Endothelial cell of umbilical vein (primary cell): ENCODE measurements at regions not wholly inside any gene's neighbourhood (a gene's known extent, or its start where the extent isn't known, plus 50 kb on each side); places are given as distances from the start of the nearest gene placed in this dataset.

Source experiments
- BruUV-seq: library from RNA; stranded (reverse); fragments of 400-500 nt; replicated peaks from 2 replicates; lab custom pipeline; 2021; lab: Mats Ljungman, UMichigan
- CTCF ChIA-PET: fragments of 300-600, 350-600 bp; sonication (Branson Sonifier 250); formaldehyde crosslinking; loops from one replicate; lab custom pipeline; 2021; ENCODE audit warnings: antibody characterized with exemption, inconsistent platforms; lab: Charles Lee
- POLR2A ChIA-PET: fragments of 300-600, 350-600 bp; sonication (Branson Sonifier 250); formaldehyde crosslinking; loops from one replicate; lab custom pipeline; 2021; ENCODE audit warnings: antibody characterized with exemption, inconsistent platforms; lab: Charles Lee
- DNase-seq: peaks from one replicate; pipeline ENCODE4 v3.0.0-alpha.2; 2011; ENCODE audit warnings: low read depth, low spot score
- FAIRE-seq: peaks from 2 replicates; lab custom pipeline; 2011; peaks lifted over from hg19 to GRCh38; lab: Jason Lieb, UNC
- H2AFZ ChIP-seq: 2 replicates; pipeline ENCODE4 v1.6.0; 2012; ENCODE audit warnings: low read depth, low read length, control low read depth, inconsistent platforms
- H3K27ac ChIP-seq: 2 replicates; pipeline ENCODE4 v1.5.1; 2011; ENCODE audit warnings: low read depth, mild to moderate bottlenecking, control low read depth, low read length, moderate library complexity; ENCODE audit not compliant: insufficient read depth
- H3K27me3 ChIP-seq, 2 experiments: 2 replicates each; pipeline versions ENCODE4 v1.6.0 to v1.6.1; 2011; ENCODE audit warnings: low read length in 2 of 2, mixed read lengths in 1 of 2; ENCODE audit not compliant: control insufficient read depth in 2 of 2, insufficient read depth in 2 of 2
- H3K36me3 ChIP-seq, 2 experiments: 2 replicates in 1 of 2; 3 replicates in 1 of 2; pipeline ENCODE4 v1.5.1; 2011; ENCODE audit warnings: low read length in 2 of 2, mild to moderate bottlenecking in 1 of 2, moderate library complexity in 1 of 2; ENCODE audit not compliant: control insufficient read depth in 2 of 2, insufficient read depth in 2 of 2; ENCODE audit errors: extremely low read depth in 1 of 2
- H3K4me1 ChIP-seq: 3 replicates; pipeline ENCODE4 v1.5.1; 2011; ENCODE audit warnings: mild to moderate bottlenecking, low read length; ENCODE audit not compliant: control insufficient read depth, insufficient read depth; ENCODE audit errors: extremely low read depth
- H3K4me2 ChIP-seq: 2 replicates; pipeline ENCODE4 v1.6.1; 2011; ENCODE audit warnings: low read length, control low read depth, mixed read lengths; ENCODE audit not compliant: insufficient read depth
- H3K4me3 ChIP-seq, 3 experiments: fragments of 200-600 bp in 1 of 3; sonication (generic), shearing (Covaris generic) in 1 of 3; replicated peaks in 1 of 3; 2 replicates each; pipeline ENCODE4 v1.5.1; 2011 to 2016; ENCODE audit warnings: control low read depth in 3 of 3, low read length in 3 of 3, mild to moderate bottlenecking in 2 of 3, inconsistent platforms in 1 of 3, low read depth in 1 of 3, moderate library complexity in 1 of 3; ENCODE audit not compliant: insufficient read depth in 1 of 3
- H3K79me2 ChIP-seq: 2 replicates; pipeline ENCODE4 v1.6.0; 2012; ENCODE audit warnings: low read length, inconsistent platforms; ENCODE audit not compliant: control insufficient read depth, insufficient read depth
- H3K9ac ChIP-seq: replicated peaks from 2 replicates; pipeline ENCODE3; 2011; ENCODE audit warnings: low read length, control low read depth; ENCODE audit not compliant: insufficient read depth; ENCODE audit errors: extremely low read depth
- H3K9me1 ChIP-seq: replicated peaks from 3 replicates; pipeline ENCODE4 v1.6.0; 2011; ENCODE audit warnings: mild to moderate bottlenecking, low read length; ENCODE audit not compliant: control insufficient read depth, insufficient read depth; ENCODE audit errors: extremely low read depth
- H3K9me3 ChIP-seq: replicated peaks from 2 replicates; pipeline ENCODE4 v1.5.1; 2012; ENCODE audit warnings: low read length, inconsistent platforms; ENCODE audit not compliant: control insufficient read depth, insufficient read depth
- H4K20me1 ChIP-seq: replicated peaks from 2 replicates; pipeline ENCODE3; 2011; ENCODE audit warnings: mild to moderate bottlenecking, low read length; ENCODE audit not compliant: control insufficient read depth, insufficient read depth; ENCODE audit errors: extremely low read depth
- CTCF ChIP-seq, 2 donors: IDR thresholded peaks; 1 replicate in 1 of 2; 2 replicates in 1 of 2; pipeline ENCODE4 v1.5.1; 2011; ENCODE audit warnings: low read length in 2 of 2, mild to moderate bottlenecking in 2 of 2, moderate library complexity in 2 of 2, control low read depth in 1 of 2, inconsistent platforms in 1 of 2, low read depth in 1 of 2; ENCODE audit not compliant: insufficient read depth in 1 of 2; ENCODE audit errors: extremely low read depth in 1 of 2
- EZH2 ChIP-seq: IDR thresholded peaks from 2 replicates; pipeline ENCODE4 v1.6.1; 2012; ENCODE audit warnings: borderline replicate concordance, low read depth, mild to moderate bottlenecking, moderate library complexity, low read length, inconsistent platforms; ENCODE audit not compliant: severe bottlenecking
- FOS ChIP-seq: IDR thresholded peaks from 2 replicates; pipeline ENCODE4 v1.6.1; 2011; ENCODE audit warnings: mild to moderate bottlenecking, low read length, moderate library complexity, borderline replicate concordance; ENCODE audit not compliant: insufficient read depth
- GATA2 ChIP-seq: IDR thresholded peaks from 2 replicates; pipeline ENCODE4 v1.7.0; 2011; ENCODE audit warnings: low read depth, mild to moderate bottlenecking, moderate library complexity, mixed read lengths, low read length; ENCODE audit not compliant: insufficient read length, insufficient read depth
- JUN ChIP-seq: IDR thresholded peaks from 2 replicates; pipeline ENCODE4 v1.6.1; 2011; ENCODE audit warnings: borderline replicate concordance, low read depth; ENCODE audit not compliant: insufficient read length, insufficient read depth
- MAX ChIP-seq: IDR thresholded peaks from 2 replicates; pipeline ENCODE4 v1.6.1; 2011; ENCODE audit not compliant: insufficient read depth, insufficient read length
- MYC ChIP-seq: IDR thresholded peaks from one replicate; pipeline ENCODE4 v1.6.1; 2011; ENCODE audit warnings: mild to moderate bottlenecking, low read depth, low read length
- POLR2A ChIP-seq: IDR thresholded peaks from 2 replicates; pipeline ENCODE4 v1.6.1; 2012; ENCODE audit warnings: low read depth, mild to moderate bottlenecking, control low read depth, low read length
- POLR2AphosphoS5 ChIP-seq: IDR thresholded peaks from 2 replicates; pipeline ENCODE4 v1.6.1; 2012; ENCODE audit warnings: low read depth, mild to moderate bottlenecking, control low read depth, low read length, moderate library complexity; ENCODE audit not compliant: insufficient read depth
- dilution Hi-C: fragments of 300-500 bp; cut with MboI; formaldehyde crosslinking; loops from one replicate; pipeline ENCODE4 v1.15.0; 2019; ENCODE audit warnings: low sequenced_read_pairs; ENCODE audit not compliant: extremely low pct_ligation_motif_present
- intact Hi-C: fragments of 100-400 bp; cut with micrococcal nuclease; formaldehyde crosslinking; loops from one replicate; pipeline ENCODE4 v1.10.0; 2022

- intact Hi-C loops: loop anchor here (1.0 kb wide), 1 partner anchor 11 kb away; no protein-coding TSS in a partner anchor
- FAIRE-seq: no peak
Observed at GRCh38 chr22:47318041-47318737, 555.7 kb downstream of the TBC1D22A start.

GRCh38 chr22:47315862-47316419 is 553.5 kb downstream of the TBC1D22A start:
- Histone ChIP-seq H3K4me2 (no peak overlapping the region), H4K20me1 (no peaks in the 10 kb centered on the region), H3K27me3 (no peaks in the 10 kb centered on the region), H3K9me1 (no peaks in the 10 kb centered on the region), H3K27ac (no peak overlapping the region), H3K79me2 (no peaks in the 10 kb centered on the region), H3K36me3 (no peaks in the 10 kb centered on the region), H2AFZ (peak overlapping the region; percentile 60), H3K4me3 (no peak overlapping the region), H3K9ac (no peak overlapping the region), H3K4me1 (peaks cover 16% of the 10 kb centered on the region), H3K9me3 (no peaks in the 10 kb centered on the region)
- intact Hi-C loops (loop anchor here (2.0 kb wide), 1 partner anchor 13 kb away; no protein-coding TSS in a partner anchor), dilution Hi-C loops (no loop called here)
- CTCF ChIA-PET: no interaction called here
- DNase-seq (no peak), FAIRE-seq (no peak)
- no TSS peak for BruUV-seq
- POLR2A ChIA-PET: no interaction called here
- TF ChIP-seq GATA2 (no peak), MAX (no peak), POLR2AphosphoS5 (no peak), JUN (no peak), CTCF (IDR thresholded peaks at IDR 0.05; ENCODE audit: extremely low read depth in 1 of 2, insufficient read depth in 1 of 2, low read depth in 1 of 2, low read length in 2 of 2) (no peak), FOS (no peak), MYC (no peak), POLR2A (no peak), EZH2 (no peak)

More at GRCh38 chr22:47318041-47318737, 555.7 kb downstream of the TBC1D22A start:
- dilution Hi-C loops: no loop called here
- Histone ChIP-seq H4K20me1 (no peaks in the 10 kb centered on the region), H3K4me3 (no peak overlapping the region), H3K9me3 (no peaks in the 10 kb centered on the region), H3K4me2 (peak overlapping the region; percentile 79), H3K36me3 (no peaks in the 10 kb centered on the region), H3K27ac (no peak overlapping the region), H3K4me1 (peaks cover 16% of the 10 kb centered on the region), H3K27me3 (no peaks in the 10 kb centered on the region), H3K9ac (peak overlapping the region; percentile 16), H2AFZ (peak overlapping the region; percentile 31), H3K9me1 (no peaks in the 10 kb centered on the region), H3K79me2 (no peaks in the 10 kb centered on the region)
- peak; percentile 34 for DNase-seq
- TF ChIP-seq MAX (no peak), GATA2 (peak; percentile 59), JUN (no peak), POLR2A (no peak), MYC (no peak), POLR2AphosphoS5 (no peak), FOS (peak; percentile 32)
- TSS peak; percentile 48 for BruUV-seq
- CTCF ChIA-PET: no interaction called here
- POLR2A ChIA-PET: no interaction called here
